PFSK-1 (cell line): ENCODE measurements at regions not wholly inside any gene's neighbourhood (a gene's known extent, or its start where the extent isn't known, plus 50 kb on each side); places are given as distances from the start of the nearest gene placed in this dataset.

Experiments used
- FOXP2 ChIP-seq: optimal IDR thresholded peaks from 2 replicates; pipeline ENCODE3; 2011; ENCODE audit warnings: borderline replicate concordance, control low read depth, inconsistent platforms; ENCODE audit not compliant: insufficient read depth; ENCODE audit errors: extremely low read length, extremely low read depth
- POLR2AphosphoS5 ChIP-seq: IDR thresholded peaks from 2 replicates; pipeline ENCODE4 v1.6.1; 2012; ENCODE audit warnings: low read depth, mild to moderate bottlenecking, control low read depth, low read length, moderate library complexity
- REST ChIP-seq, 2 experiments: IDR thresholded peaks; 2 replicates each; pipeline versions ENCODE4 v1.6.1 to v1.8.0; 2011 to 2012; ENCODE audit warnings: low read depth in 2 of 2, low read length in 2 of 2, control low read depth in 1 of 2, inconsistent platforms in 1 of 2, mild to moderate bottlenecking in 1 of 2, moderate library complexity in 1 of 2; ENCODE audit not compliant: insufficient read depth in 1 of 2
- SIN3A ChIP-seq: IDR thresholded peaks from 2 replicates; pipeline ENCODE4 v1.6.1; 2012; ENCODE audit warnings: mild to moderate bottlenecking, low read length, moderate library complexity, borderline replicate concordance; ENCODE audit not compliant: insufficient read depth
- TAF1 ChIP-seq: IDR thresholded peaks from 2 replicates; pipeline ENCODE4 v1.6.1; 2012; ENCODE audit warnings: low read length, control low read depth, borderline replicate concordance; ENCODE audit not compliant: insufficient read depth

- TF ChIP-seq FOXP2 (no peak), TAF1 (no peak), POLR2AphosphoS5 (no peak), REST (IDR thresholded peaks at IDR 0.05; ENCODE audit: insufficient read depth in 1 of 2, low read depth in 2 of 2, low read length in 2 of 2) (no peak), SIN3A (no peak)
Observed at GRCh38 chr3:65024148-65024547, 336.3 kb upstream of the ADAMTS9 start.

- TF ChIP-seq REST (IDR thresholded peaks at IDR 0.05; ENCODE audit: insufficient read depth in 1 of 2, low read depth in 2 of 2, low read length in 2 of 2) (no peak), SIN3A (no peak), POLR2AphosphoS5 (no peak), TAF1 (no peak), FOXP2 (no peak)
Observed at GRCh38 chr3:65020281-65021160, 332.7 kb upstream of the ADAMTS9 start.

- TF ChIP-seq FOXP2 (no peak), SIN3A (no peak), REST (IDR thresholded peaks at IDR 0.05; ENCODE audit: insufficient read depth in 1 of 2, low read depth in 2 of 2, low read length in 2 of 2) (no peak), TAF1 (no peak), POLR2AphosphoS5 (no peak)
Observed at GRCh38 chr3:65019443-65020055, 331.7 kb upstream of the ADAMTS9 start.

- TF ChIP-seq REST (IDR thresholded peaks at IDR 0.05; ENCODE audit: insufficient read depth in 1 of 2, low read depth in 2 of 2, low read length in 2 of 2) (no peak), FOXP2 (no peak), TAF1 (no peak), SIN3A (no peak), POLR2AphosphoS5 (no peak)
Observed at GRCh38 chr3:65018801-65019200, 331.0 kb upstream of the ADAMTS9 start.
